ENCODE measurements at regions not wholly inside any gene's neighbourhood (a gene's known extent, or its start where the extent isn't known, plus 50 kb on each side); places are given as distances from the start of the nearest gene placed in this dataset.
"Not testable (repeated sequence)": the region's sequence is repeated elsewhere in the genome, so short reads cannot be mapped to it uniquely, and the experiment has no call there.

- DNase-seq (ENCODE audit: low spot score): no peak
- TF ChIP-seq, protein P1, sequence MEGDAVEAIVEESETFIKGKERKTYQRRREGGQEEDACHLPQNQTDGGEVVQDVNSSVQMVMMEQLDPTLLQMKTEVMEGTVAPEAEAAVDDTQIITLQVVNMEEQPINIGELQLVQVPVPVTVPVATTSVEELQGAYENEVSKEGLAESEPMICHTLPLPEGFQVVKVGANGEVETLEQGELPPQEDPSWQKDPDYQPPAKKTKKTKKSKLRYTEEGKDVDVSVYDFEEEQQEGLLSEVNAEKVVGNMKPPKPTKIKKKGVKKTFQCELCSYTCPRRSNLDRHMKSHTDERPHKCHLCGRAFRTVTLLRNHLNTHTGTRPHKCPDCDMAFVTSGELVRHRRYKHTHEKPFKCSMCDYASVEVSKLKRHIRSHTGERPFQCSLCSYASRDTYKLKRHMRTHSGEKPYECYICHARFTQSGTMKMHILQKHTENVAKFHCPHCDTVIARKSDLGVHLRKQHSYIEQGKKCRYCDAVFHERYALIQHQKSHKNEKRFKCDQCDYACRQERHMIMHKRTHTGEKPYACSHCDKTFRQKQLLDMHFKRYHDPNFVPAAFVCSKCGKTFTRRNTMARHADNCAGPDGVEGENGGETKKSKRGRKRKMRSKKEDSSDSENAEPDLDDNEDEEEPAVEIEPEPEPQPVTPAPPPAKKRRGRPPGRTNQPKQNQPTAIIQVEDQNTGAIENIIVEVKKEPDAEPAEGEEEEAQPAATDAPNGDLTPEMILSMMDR (conservative IDR thresholded peaks at IDR 0.05; ENCODE audit: low read depth): no peak
- CTCF ChIA-PET: no interaction called here
- no peak overlapping the region for H3K27ac ChIP-seq
- POLR2A ChIA-PET (ENCODE audit: low non-redundant PET): no interaction called here
These were observed 472.2 kb downstream of the TUSC1 start for GRCh38 chr9:25206027-25206426.

GRCh38 chr9:25205285-25205684 is 473.0 kb downstream of the TUSC1 start:
- POLR2A ChIA-PET (ENCODE audit: low non-redundant PET): no interaction called here
- TF ChIP-seq, protein P1 (conservative IDR thresholded peaks at IDR 0.05; ENCODE audit: low read depth): no peak
- no peak for DNase-seq (ENCODE audit: low spot score)
- CTCF ChIA-PET: no interaction called here
- no peak overlapping the region for H3K27ac ChIP-seq

DNA sequence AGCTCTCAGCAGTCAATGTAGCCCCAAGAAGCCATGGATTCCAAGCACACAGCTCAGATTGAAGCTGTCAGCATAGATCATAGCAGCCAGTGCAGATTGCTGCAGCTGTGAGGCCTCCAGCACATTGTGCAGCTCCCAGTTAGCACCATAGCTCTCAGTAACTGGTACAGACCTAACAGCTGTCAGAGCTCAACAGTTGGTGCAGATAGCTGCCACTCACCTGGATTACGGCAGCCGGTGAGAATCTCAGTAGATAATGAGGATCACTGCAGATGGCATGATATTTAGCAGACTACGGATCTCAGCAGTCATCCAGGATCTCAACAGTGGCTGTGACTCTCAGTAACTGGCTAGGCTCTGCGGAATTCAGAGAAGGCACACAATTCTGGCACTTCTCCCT is 500.4 kb downstream of the TUSC1 start:
- no peak for DNase-seq (ENCODE audit: low spot score)
- ChIA-PET CTCF (no interaction called here), POLR2A (ENCODE audit: low non-redundant PET) (no interaction called here)
- no peak overlapping the region for H3K27ac ChIP-seq
- TF ChIP-seq, protein P1 (conservative IDR thresholded peaks at IDR 0.05; ENCODE audit: low read depth): no peak

GRCh38 chr9:25129537-25129936 is 548.7 kb downstream of the TUSC1 start:
- CTCF ChIA-PET: no interaction called here
- TF ChIP-seq, protein P1 (conservative IDR thresholded peaks at IDR 0.05; ENCODE audit: low read depth): no peak
- no peak overlapping the region for H3K27ac ChIP-seq
- POLR2A ChIA-PET (ENCODE audit: low non-redundant PET): no interaction called here
- no peak for DNase-seq (ENCODE audit: low spot score)

DNA sequence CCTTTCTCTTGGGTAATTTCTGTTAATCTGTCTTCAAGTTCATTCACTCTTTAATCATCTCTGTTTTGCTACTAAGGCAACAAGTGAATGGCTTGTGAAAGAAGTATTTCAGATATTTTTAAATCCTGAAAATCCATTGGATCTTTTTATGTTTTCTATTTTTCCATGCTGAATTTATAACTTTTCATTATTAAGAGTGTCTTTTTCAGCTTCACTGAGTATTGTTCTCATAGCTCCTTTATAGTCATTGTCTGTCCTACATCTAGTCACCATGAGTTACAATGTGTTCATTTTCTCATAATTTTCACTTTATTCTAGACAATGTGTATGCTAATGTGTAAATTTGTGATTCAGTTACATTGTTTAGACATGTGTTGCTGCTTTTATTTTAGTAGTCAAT is 556.4 kb downstream of the TUSC1 start:
- CTCF ChIA-PET: no interaction called here
- TF ChIP-seq, protein P1 (conservative IDR thresholded peaks at IDR 0.05; ENCODE audit: low read depth): no peak
- POLR2A ChIA-PET (ENCODE audit: low non-redundant PET): no interaction called here
- no peak for DNase-seq (ENCODE audit: low spot score)
- no peak overlapping the region for H3K27ac ChIP-seq

- no peak overlapping the region for H3K27ac ChIP-seq
- no peak for DNase-seq (ENCODE audit: low spot score)
- ChIA-PET CTCF (no interaction called here), POLR2A (ENCODE audit: low non-redundant PET) (no interaction called here)
- TF ChIP-seq, protein P1 (conservative IDR thresholded peaks at IDR 0.05; ENCODE audit: low read depth): no peak
These were observed 559.2 kb downstream of the TUSC1 start for GRCh38 chr9:25119041-25119440.

DNA sequence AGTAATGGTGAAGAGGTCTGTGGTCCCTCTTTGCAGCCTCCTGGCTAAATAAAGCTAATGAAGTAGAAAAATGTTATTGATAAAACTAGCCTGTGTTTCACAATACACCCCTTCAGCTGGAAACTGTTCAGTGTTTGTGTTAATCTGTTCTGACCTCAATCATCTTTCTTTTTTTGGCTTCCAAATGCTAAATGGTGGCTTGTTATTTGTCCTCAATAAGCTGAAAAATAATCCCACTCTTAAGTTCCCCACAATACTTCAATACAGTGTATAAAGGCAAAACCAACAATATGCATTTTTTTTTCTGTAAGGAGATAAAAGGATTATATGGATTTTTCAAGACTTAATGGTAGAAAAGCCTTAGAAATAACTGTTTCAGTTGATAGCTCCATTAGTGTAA is 560.5 kb downstream of the TUSC1 start:
- TF ChIP-seq, protein P1 (conservative IDR thresholded peaks at IDR 0.05; ENCODE audit: low read depth): no peak
- CTCF ChIA-PET: interaction anchor here (0.5 kb wide), 1 partner anchor 208 kb away, joined by 3 read pairs; no protein-coding TSS in a partner anchor
- no peak for DNase-seq (ENCODE audit: low spot score)
- no peak overlapping the region for H3K27ac ChIP-seq
- POLR2A ChIA-PET (ENCODE audit: low non-redundant PET): no interaction called here

- CTCF ChIA-PET; POLR2A ChIA-PET (ENCODE audit: low non-redundant PET); H3K27ac ChIP-seq; DNase-seq (ENCODE audit: low spot score): not testable (repeated sequence)
These were observed 556.5 kb upstream of the IZUMO3 start for GRCh38 chr9:25102204-25102603.

All from RWPE1 (cell line).